ENCODE measurements at regions not wholly inside any gene's neighbourhood (a gene's known extent, or its start where the extent isn't known, plus 50 kb on each side); places are given as distances from the start of the nearest gene placed in this dataset.

- DNase-seq (ENCODE audit: low read depth in 2 of 2): no peak
These were observed 113.0 kb downstream of the DTHD1 start for GRCh38 chr4:36394352-36394903.

GRCh38 chr4:36399762-36400353 lies 118.4 kb downstream of the DTHD1 start:
- DNase-seq (ENCODE audit: low read depth in 2 of 2): no peak

DNA sequence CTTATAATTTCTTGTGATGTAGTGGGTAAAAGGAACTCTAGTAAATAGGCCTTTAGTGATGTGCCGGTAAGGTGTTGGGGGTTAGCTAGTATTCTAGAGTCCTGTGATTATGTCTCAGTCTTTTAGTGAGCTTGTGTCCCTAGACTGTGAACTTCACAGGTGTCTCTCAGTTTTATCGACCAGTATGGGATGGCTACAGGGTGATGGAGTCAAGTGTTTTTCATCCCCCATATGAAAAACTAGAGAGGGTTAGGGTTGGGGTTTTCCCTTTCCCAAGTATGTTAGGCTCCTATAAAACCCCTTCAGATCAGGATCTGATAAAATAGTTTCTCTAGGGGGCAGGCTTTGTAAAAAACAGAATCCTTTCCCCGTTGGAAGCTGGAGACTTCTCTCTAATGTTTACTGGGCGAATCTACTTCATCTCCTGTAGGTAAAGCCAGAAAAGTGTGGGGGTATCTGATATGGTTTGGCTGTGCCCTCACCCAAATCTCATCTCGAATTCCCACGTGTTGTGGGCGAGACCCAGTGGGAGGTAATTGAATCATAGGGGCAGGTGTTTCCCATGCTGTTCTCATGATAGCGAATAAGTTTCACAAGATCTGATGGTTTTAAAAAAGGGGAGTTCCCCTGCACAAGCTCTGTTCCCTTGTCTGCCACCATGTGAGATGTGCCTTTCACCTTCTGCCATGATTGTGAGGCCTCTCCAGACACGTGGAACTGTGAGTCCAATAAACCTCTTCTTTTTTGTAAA lies 120.8 kb downstream of the DTHD1 start:
- no peak for DNase-seq (ENCODE audit: low read depth in 2 of 2)

DNA sequence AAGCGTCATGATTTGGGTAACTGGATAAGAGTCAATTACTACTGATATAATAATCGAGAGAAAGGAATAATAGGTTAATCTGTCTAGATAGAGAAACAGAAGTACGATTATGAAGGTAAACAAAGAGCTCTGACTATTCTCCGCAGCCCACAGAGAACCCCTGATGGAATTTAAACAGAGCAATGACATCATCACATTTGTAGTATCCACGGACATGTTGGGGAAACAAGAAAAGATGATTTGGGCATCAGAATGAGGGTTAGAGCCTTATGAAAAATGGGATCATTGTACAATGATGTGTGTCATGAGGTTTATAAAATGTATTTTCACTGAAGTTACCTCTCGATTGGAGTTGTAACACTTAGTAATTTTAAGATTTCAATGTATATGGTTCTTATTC lies 129.9 kb downstream of the DTHD1 start:
- no peak for DNase-seq (ENCODE audit: low read depth in 2 of 2)

- no peak for DNase-seq (ENCODE audit: low read depth in 2 of 2)
These were observed 132.8 kb downstream of the DTHD1 start for GRCh38 chr4:36414248-36414647.

GRCh38 chr4:36417146-36417545 lies 135.7 kb downstream of the DTHD1 start:
- DNase-seq (ENCODE audit: low read depth in 2 of 2): no peak

- no peak for DNase-seq (ENCODE audit: low read depth in 2 of 2)
These were observed 138.8 kb downstream of the DTHD1 start for GRCh38 chr4:36420111-36420679.

DNA sequence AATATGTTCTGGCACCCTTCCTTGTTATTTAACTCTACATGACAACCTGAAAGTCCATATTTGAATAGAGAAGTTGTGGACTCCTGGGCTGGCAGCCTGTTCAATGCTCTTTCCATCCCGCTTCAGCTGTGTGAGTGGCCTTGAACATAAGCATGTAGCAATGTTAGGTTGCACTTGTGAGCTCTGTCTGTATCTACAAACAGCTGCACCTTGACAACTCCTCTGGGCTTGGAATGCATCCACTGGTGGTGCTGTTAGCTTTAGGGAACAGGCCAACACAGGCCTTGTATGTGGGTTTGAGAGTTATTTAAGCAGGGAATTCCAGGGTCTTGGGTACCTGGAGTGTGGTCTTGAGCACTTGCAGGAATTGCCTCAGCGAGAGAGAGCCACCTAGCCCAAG lies 141.2 kb downstream of the DTHD1 start:
- DNase-seq (ENCODE audit: low read depth in 2 of 2): no peak

- no peak for DNase-seq (ENCODE audit: low read depth in 2 of 2)
These were observed 145.3 kb downstream of the DTHD1 start for GRCh38 chr4:36426741-36427140.

GRCh38 chr4:36427696-36428095 lies 146.3 kb downstream of the DTHD1 start:
- no peak for DNase-seq (ENCODE audit: low read depth in 2 of 2)

GRCh38 chr4:36432586-36432985 lies 151.2 kb downstream of the DTHD1 start:
- DNase-seq (ENCODE audit: low read depth in 2 of 2): peak; percentile 5

DNA sequence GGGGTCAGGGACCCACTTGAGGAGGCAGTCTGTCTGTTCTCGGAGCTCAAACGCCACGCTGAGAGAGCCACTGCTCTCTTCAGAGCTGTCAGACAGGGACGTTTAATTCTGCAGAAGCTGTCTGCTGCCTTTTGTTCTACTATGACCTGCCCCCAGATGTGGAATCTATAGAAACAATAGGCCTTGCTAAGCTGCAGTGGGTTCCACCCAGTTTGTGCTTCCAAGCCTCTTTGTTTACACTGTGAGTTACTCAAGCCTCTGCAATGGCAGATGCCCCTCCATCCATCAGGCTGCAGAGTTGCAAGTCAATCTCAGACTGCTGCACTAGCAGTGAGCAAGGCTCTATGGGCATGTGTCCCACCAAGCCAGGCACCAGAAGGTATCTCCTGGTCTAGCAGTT lies 158.1 kb downstream of the DTHD1 start:
- no peak for DNase-seq (ENCODE audit: low read depth in 2 of 2)

- no peak for DNase-seq (ENCODE audit: low read depth in 2 of 2)
These were observed 164.1 kb downstream of the DTHD1 start for GRCh38 chr4:36445480-36445879.

GRCh38 chr4:36446275-36446674 lies 164.9 kb downstream of the DTHD1 start:
- no peak for DNase-seq (ENCODE audit: low read depth in 2 of 2)

- DNase-seq (ENCODE audit: low read depth in 2 of 2): no peak
These were observed 179.9 kb downstream of the DTHD1 start for GRCh38 chr4:36461344-36461743.

DNA sequence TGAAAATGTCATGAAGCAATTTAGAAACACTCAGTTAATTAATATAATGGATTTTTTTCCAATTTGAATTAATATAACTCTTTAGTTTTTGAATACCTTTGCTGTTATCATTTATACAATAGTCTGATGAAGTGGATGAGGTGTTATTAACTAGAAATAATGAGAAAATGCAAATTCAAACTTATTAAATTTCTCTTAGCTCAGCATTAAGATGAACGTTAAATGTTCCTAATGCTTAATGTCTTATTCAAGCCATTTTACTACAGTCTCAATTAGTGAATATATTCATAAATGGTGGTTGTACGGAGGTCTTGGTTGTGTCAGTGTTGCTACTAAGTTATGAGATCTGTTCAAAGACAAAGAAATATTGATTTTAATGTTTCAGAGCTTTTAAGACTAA lies 186.3 kb downstream of the DTHD1 start:
- no peak for DNase-seq (ENCODE audit: low read depth in 2 of 2)

GRCh38 chr4:36471903-36472302 lies 190.5 kb downstream of the DTHD1 start:
- DNase-seq (ENCODE audit: low read depth in 2 of 2): no peak

- DNase-seq (ENCODE audit: low read depth in 2 of 2): no peak
These were observed 194.7 kb downstream of the DTHD1 start for GRCh38 chr4:36476135-36476534.

DNA sequence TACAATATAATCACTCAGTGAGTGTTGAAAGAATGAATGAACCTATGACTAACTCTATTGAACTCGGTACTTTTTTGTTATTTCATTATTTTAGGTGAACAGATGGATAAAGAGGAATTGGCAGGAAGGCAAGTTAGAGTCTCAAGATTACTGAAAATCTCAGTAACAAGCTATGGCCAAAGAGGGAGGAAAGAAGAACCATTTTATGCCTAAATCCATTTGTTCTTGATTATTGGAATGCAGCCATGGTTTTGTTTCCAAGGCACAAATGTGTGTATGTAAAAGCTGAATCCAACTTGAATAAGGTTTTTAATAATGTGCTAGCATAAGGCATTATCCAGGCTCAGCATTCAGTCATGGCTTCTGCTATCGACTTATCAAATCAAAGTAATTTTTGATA lies 196.4 kb downstream of the DTHD1 start:
- no peak for DNase-seq (ENCODE audit: low read depth in 2 of 2)

DNA sequence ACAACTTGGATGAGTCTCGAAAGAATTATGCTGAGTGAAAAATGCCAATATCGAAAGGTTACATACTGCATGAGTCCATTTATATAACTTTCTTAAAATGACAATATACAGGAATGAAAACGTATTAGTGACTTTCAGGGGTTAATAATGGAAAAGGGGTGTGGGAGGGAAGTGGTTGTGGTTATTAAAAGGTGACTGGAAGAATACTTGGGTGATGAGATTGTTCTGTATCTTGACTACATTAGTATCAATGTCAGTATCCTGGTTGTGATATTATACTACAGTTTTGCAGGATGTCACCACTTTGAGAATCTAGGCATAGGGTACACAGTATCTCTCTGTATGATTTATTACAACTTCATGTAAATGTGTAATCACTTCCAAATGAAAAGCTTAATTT lies 204.5 kb downstream of the DTHD1 start:
- DNase-seq (ENCODE audit: low read depth in 2 of 2): no peak

GRCh38 chr4:36489798-36490197 lies 208.4 kb downstream of the DTHD1 start:
- DNase-seq (ENCODE audit: low read depth in 2 of 2): no peak

DNA sequence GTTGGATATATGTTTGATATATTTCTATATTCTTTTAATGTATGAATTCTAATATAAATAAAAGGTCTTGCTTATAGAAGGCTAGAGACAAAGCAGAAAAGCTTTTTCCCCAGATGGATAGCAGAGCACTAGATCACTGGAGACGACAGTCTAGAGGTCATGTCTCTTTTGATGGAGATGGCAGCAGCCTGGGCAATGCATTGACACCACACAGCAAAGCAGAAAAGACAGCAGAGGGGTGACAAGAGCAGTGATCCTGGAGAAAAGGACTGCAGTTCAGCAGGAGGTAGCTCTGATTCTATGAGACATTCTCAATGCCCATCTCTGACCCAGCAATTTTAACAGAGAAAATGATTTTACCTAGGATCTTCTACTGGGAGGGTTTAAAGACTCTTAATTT lies 210.6 kb downstream of the DTHD1 start:
- no peak for DNase-seq (ENCODE audit: low read depth in 2 of 2)

GRCh38 chr4:36492590-36492989 lies 211.2 kb downstream of the DTHD1 start:
- DNase-seq (ENCODE audit: low read depth in 2 of 2): no peak

All from fibroblast of skin of left quadriceps (primary cell).